Urinary bladder (tissue), 3 donors: ENCODE measurements at regions not wholly inside any gene's neighbourhood (a gene's known extent, or its start where the extent isn't known, plus 50 kb on each side); places are given as distances from the start of the nearest gene placed in this dataset.

Source experiments
- DNase-seq: peaks from one replicate; pipeline ENCODE4 v3.0.0-alpha.2; 2015; ENCODE audit errors: extremely low spot score
- H3K27ac ChIP-seq: one replicate; pipeline ENCODE4 v1.5.1; 2013; ENCODE audit warnings: low read depth, mild to moderate bottlenecking, moderate library complexity
- H3K36me3 ChIP-seq: one replicate; pipeline ENCODE4 v1.6.1; 2013; ENCODE audit warnings: mild to moderate bottlenecking, moderate library complexity; ENCODE audit not compliant: insufficient read depth
- H3K4me1 ChIP-seq: one replicate; pipeline ENCODE4 v1.6.1; 2013; ENCODE audit warnings: mild to moderate bottlenecking, moderate library complexity; ENCODE audit not compliant: insufficient read depth
- H3K4me3 ChIP-seq: one replicate; pipeline ENCODE4 v1.5.1; 2013; ENCODE audit warnings: low read depth, low read length
- WGBS: extraction: QIAGEN DNeasy Blood & Tissue Kit; methylation state at CpG from one replicate; pipeline ENCODE4 v1.1.7; 2013; 5-methylcytosine and 5-hydroxymethylcytosine counted together
- donor health status: healthy with polysubstance abuse.
- donor health status: healthy.

GRCh38 chr2:66766582-66766981 lies 331.7 kb downstream of the MEIS1 start:
- no peak overlapping the region for H3K4me3 ChIP-seq
- 97% methylated on average over 3 of the region's 3 CpGs for WGBS
- H3K36me3 ChIP-seq: no peaks in the 10 kb centered on the region
- no peak for DNase-seq
- no peak overlapping the region for H3K27ac ChIP-seq
- no peaks in the 10 kb centered on the region for H3K4me1 ChIP-seq

GRCh38 chr2:66771359-66771976 lies 336.5 kb downstream of the MEIS1 start:
- H3K4me1 ChIP-seq: no peaks in the 10 kb centered on the region
- WGBS: 92% methylated on average over 1 of the region's 1 CpG
- DNase-seq: no peak
- H3K27ac ChIP-seq: no peak overlapping the region
- H3K4me3 ChIP-seq: no peak overlapping the region
- no peaks in the 10 kb centered on the region for H3K36me3 ChIP-seq

GRCh38 chr2:66772618-66773017 lies 337.7 kb downstream of the MEIS1 start:
- 80% methylated on average over 1 of the region's 1 CpG for WGBS
- DNase-seq: no peak
- Histone ChIP-seq H3K36me3 (peaks cover 2% of the 10 kb centered on the region), H3K4me3 (no peak overlapping the region), H3K27ac (no peak overlapping the region), H3K4me1 (no peaks in the 10 kb centered on the region)

- H3K4me1 ChIP-seq: no peaks in the 10 kb centered on the region
- DNase-seq: no peak
- H3K27ac ChIP-seq: no peak overlapping the region
- H3K4me3 ChIP-seq: no peak overlapping the region
- WGBS: 82% methylated on average over 4 of the region's 4 CpGs
- H3K36me3 ChIP-seq: peaks cover 2% of the 10 kb centered on the region
Measured at GRCh38 chr2:66775730-66776422, 341.0 kb downstream of the MEIS1 start.

- H3K4me3 ChIP-seq: no peak overlapping the region
- no peak for DNase-seq
- WGBS: 95% methylated on average over 4 of the region's 4 CpGs
- H3K4me1 ChIP-seq: no peaks in the 10 kb centered on the region
- no peak overlapping the region for H3K27ac ChIP-seq
- H3K36me3 ChIP-seq: peaks cover 2% of the 10 kb centered on the region
Measured at GRCh38 chr2:66781804-66782203, 346.9 kb downstream of the MEIS1 start.

- H3K4me1 ChIP-seq: no peaks in the 10 kb centered on the region
- no peak overlapping the region for H3K27ac ChIP-seq
- H3K36me3 ChIP-seq: no peaks in the 10 kb centered on the region
- no peak overlapping the region for H3K4me3 ChIP-seq
- DNase-seq: no peak
- whole genome bisulfite sequencing: 88% methylated on average over 7 of the region's 7 CpGs
Measured at GRCh38 chr2:66782780-66783361, 347.9 kb downstream of the MEIS1 start.

- Histone ChIP-seq H3K27ac (no peak overlapping the region), H3K4me3 (no peak overlapping the region), H3K4me1 (no peaks in the 10 kb centered on the region), H3K36me3 (no peaks in the 10 kb centered on the region)
- DNase-seq: no peak
- WGBS: 82% methylated on average over 5 of the region's 5 CpGs
Measured at GRCh38 chr2:66789741-66790140, 354.8 kb downstream of the MEIS1 start.

GRCh38 chr2:66790651-66791181 lies 355.8 kb downstream of the MEIS1 start:
- H3K4me3 ChIP-seq: no peak overlapping the region
- WGBS: 30% methylated on average over 1 of the region's 1 CpG
- H3K36me3 ChIP-seq: no peaks in the 10 kb centered on the region
- DNase-seq: no peak
- H3K4me1 ChIP-seq: no peaks in the 10 kb centered on the region
- no peak overlapping the region for H3K27ac ChIP-seq

GRCh38 chr2:66794070-66794469 lies 359.1 kb downstream of the MEIS1 start:
- no peak overlapping the region for H3K4me3 ChIP-seq
- H3K27ac ChIP-seq: no peak overlapping the region
- no peaks in the 10 kb centered on the region for H3K4me1 ChIP-seq
- WGBS: 51% methylated on average over 8 of the region's 8 CpGs
- no peak for DNase-seq
- no peaks in the 10 kb centered on the region for H3K36me3 ChIP-seq

GRCh38 chr2:66794551-66794950 lies 359.6 kb downstream of the MEIS1 start:
- 41% methylated on average over 1 of the region's 1 CpG for WGBS
- Histone ChIP-seq H3K4me3 (no peak overlapping the region), H3K4me1 (no peaks in the 10 kb centered on the region), H3K27ac (no peak overlapping the region), H3K36me3 (no peaks in the 10 kb centered on the region)
- DNase-seq: no peak

GRCh38 chr2:66802877-66803276 lies 368.0 kb downstream of the MEIS1 start:
- 86% methylated on average over 2 of the region's 2 CpGs for WGBS
- Histone ChIP-seq H3K4me3 (no peak overlapping the region), H3K4me1 (no peaks in the 10 kb centered on the region), H3K27ac (no peak overlapping the region), H3K36me3 (no peaks in the 10 kb centered on the region)
- no peak for DNase-seq

- Histone ChIP-seq H3K4me3 (no peak overlapping the region), H3K36me3 (no peaks in the 10 kb centered on the region), H3K4me1 (no peaks in the 10 kb centered on the region), H3K27ac (no peak overlapping the region)
- peak; percentile 79 for DNase-seq
- 31% methylated on average over 2 of the region's 2 CpGs for WGBS
Measured at GRCh38 chr2:66803726-66804125, 368.8 kb downstream of the MEIS1 start.

- Histone ChIP-seq H3K4me1 (no peaks in the 10 kb centered on the region), H3K4me3 (no peak overlapping the region), H3K27ac (no peak overlapping the region), H3K36me3 (no peaks in the 10 kb centered on the region)
- DNase-seq: no peak
- 41% methylated on average over 8 of the region's 8 CpGs for WGBS
Measured at GRCh38 chr2:66805016-66805865, 370.3 kb downstream of the MEIS1 start.
